ENCODE measurements at regions not wholly inside any gene's neighbourhood (a gene's known extent, or its start where the extent isn't known, plus 50 kb on each side); places are given as distances from the start of the nearest gene placed in this dataset.
"Not testable (repeated sequence)": the region's sequence is repeated elsewhere in the genome, so short reads cannot be mapped to it uniquely, and the experiment has no call there.

DNA sequence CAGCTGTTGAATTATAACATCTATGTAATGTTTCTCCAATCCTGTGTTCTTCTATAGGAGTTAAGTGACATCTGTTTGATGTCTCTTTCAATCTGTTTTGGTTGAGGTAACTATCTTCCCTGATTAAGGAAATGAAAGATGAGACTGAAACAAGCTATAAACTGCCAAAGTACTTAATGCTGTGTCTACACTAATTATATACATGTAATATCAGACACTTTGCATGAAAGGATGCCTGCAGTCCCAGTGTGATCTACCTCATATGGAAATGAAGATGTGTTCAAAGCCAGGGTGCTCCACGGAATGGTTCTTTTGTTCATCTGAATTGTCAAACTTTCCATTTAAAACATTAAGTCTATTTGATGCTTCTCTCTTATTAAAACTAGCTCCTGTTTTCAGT lies 958.3 kb downstream of the GALC start:
- Histone ChIP-seq H3K27ac (no peak overlapping the region), H3K9ac (no peak overlapping the region), H3K4me1 (no peaks in the 10 kb centered on the region), H3K4me2 (no peak overlapping the region), H4K20me1 (ENCODE audit: low read depth) (no peaks in the 10 kb centered on the region), H3K79me2 (ENCODE audit: low read depth) (no peaks in the 10 kb centered on the region), H3K27me3 (no peaks in the 10 kb centered on the region), H3K4me3 (no peak overlapping the region), H2AFZ (replicated peaks) (no peak overlapping the region), H3F3A (ENCODE audit: low read depth) (no peaks in the 10 kb centered on the region), H3K36me3 (no peaks in the 10 kb centered on the region), H3K9me3 (ENCODE audit: low read depth) (no peaks in the 10 kb centered on the region)
- no peak overlapping the region for H3K4me3 Mint-ChIP-seq
- H3K27ac Mint-ChIP-seq, result no peak overlapping the region
- no peak for TF ChIP-seq EZH2phosphoT487 (IDR thresholded peaks at IDR 0.05)
- no peak for TF ChIP-seq EZH2 (IDR thresholded peaks at IDR 0.05)
- no peaks in the 10 kb centered on the region for H3K4me1 Mint-ChIP-seq
- DNase-seq (ENCODE audit: low spot score), result no peak
- H3K27me3 Mint-ChIP-seq (ENCODE audit: insufficient read depth, low read depth), result peaks cover 2% of the 10 kb centered on the region
- H3K9me3 Mint-ChIP-seq, result no peaks in the 10 kb centered on the region
- no peaks in the 10 kb centered on the region for H3K36me3 Mint-ChIP-seq

- no peak overlapping the region for H3K4me3 Mint-ChIP-seq
Observed at GRCh38 chr14:87030197-87030596, 962.8 kb downstream of the GALC start.

DNA sequence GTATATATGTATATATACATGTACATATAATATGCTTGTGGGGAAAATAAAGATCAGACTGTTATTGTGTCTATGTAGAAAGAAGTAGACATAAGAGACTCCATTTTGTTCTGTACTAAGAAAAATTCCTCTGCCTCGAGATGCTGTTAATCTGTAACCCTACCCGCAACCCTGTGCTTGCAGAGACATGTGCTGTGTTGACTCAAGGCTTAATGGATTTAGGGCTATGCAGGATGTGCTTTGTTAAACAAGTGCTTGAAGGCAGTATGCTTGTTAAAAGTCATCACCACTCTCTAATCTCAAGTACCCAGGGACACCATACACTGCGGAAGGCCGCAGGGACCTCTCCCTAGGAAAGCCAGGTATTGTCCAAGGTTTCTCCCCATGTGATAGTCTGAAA lies 972.9 kb downstream of the GALC start:
- not testable (repeated sequence) for H4K20me1 ChIP-seq (ENCODE audit: low read depth); H3K9ac ChIP-seq; H3K27ac ChIP-seq; H3K4me3 ChIP-seq; DNase-seq (ENCODE audit: low spot score); H3K9me3 ChIP-seq (ENCODE audit: low read depth); H3K4me2 ChIP-seq; H3K9me3 Mint-ChIP-seq; H3F3A ChIP-seq (ENCODE audit: low read depth); H3K27me3 ChIP-seq; H2AFZ ChIP-seq (replicated peaks); H3K4me3 Mint-ChIP-seq; H3K36me3 Mint-ChIP-seq; H3K27me3 Mint-ChIP-seq (ENCODE audit: insufficient read depth, low read depth); H3K79me2 ChIP-seq (ENCODE audit: low read depth); H3K36me3 ChIP-seq; H3K27ac Mint-ChIP-seq; H3K4me1 Mint-ChIP-seq
- peaks cover 14% of the 10 kb centered on the region for H3K4me1 ChIP-seq

More at GRCh38 chr14:87030197-87030596, 962.8 kb downstream of the GALC start:
- Histone ChIP-seq H3K36me3 (no peaks in the 10 kb centered on the region), H4K20me1 (ENCODE audit: low read depth) (no peaks in the 10 kb centered on the region), H3K79me2 (ENCODE audit: low read depth) (no peaks in the 10 kb centered on the region), H3K27me3 (no peaks in the 10 kb centered on the region), H3K9me3 (ENCODE audit: low read depth) (no peaks in the 10 kb centered on the region), H2AFZ (replicated peaks) (no peak overlapping the region), H3K4me2 (no peak overlapping the region), H3K4me3 (no peak overlapping the region), H3F3A (ENCODE audit: low read depth) (no peaks in the 10 kb centered on the region), H3K9ac (no peak overlapping the region), H3K27ac (no peak overlapping the region), H3K4me1 (no peaks in the 10 kb centered on the region)
- H3K27ac Mint-ChIP-seq, result no peak overlapping the region
- no peaks in the 10 kb centered on the region for H3K4me1 Mint-ChIP-seq
- TF ChIP-seq, protein P1, sequence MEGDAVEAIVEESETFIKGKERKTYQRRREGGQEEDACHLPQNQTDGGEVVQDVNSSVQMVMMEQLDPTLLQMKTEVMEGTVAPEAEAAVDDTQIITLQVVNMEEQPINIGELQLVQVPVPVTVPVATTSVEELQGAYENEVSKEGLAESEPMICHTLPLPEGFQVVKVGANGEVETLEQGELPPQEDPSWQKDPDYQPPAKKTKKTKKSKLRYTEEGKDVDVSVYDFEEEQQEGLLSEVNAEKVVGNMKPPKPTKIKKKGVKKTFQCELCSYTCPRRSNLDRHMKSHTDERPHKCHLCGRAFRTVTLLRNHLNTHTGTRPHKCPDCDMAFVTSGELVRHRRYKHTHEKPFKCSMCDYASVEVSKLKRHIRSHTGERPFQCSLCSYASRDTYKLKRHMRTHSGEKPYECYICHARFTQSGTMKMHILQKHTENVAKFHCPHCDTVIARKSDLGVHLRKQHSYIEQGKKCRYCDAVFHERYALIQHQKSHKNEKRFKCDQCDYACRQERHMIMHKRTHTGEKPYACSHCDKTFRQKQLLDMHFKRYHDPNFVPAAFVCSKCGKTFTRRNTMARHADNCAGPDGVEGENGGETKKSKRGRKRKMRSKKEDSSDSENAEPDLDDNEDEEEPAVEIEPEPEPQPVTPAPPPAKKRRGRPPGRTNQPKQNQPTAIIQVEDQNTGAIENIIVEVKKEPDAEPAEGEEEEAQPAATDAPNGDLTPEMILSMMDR (IDR thresholded peaks at IDR 0.05), result no peak
- TF ChIP-seq EZH2phosphoT487 (IDR thresholded peaks at IDR 0.05), result no peak
- no peak for TF ChIP-seq EZH2 (IDR thresholded peaks at IDR 0.05)
- H3K36me3 Mint-ChIP-seq, result no peaks in the 10 kb centered on the region
- DNase-seq (ENCODE audit: low spot score), result no peak
- no peaks in the 10 kb centered on the region for H3K9me3 Mint-ChIP-seq
- peaks cover 2% of the 10 kb centered on the region for H3K27me3 Mint-ChIP-seq (ENCODE audit: insufficient read depth, low read depth)

GRCh38 chr14:87018294-87018693 lies 974.7 kb downstream of the GALC start:
- Histone ChIP-seq H2AFZ (replicated peaks) (no peak overlapping the region), H3K4me3 (no peak overlapping the region), H3F3A (ENCODE audit: low read depth) (no peaks in the 10 kb centered on the region), H3K9me3 (ENCODE audit: low read depth) (no peaks in the 10 kb centered on the region), H3K27me3 (no peaks in the 10 kb centered on the region), H3K27ac (no peak overlapping the region), H3K79me2 (ENCODE audit: low read depth) (no peaks in the 10 kb centered on the region), H4K20me1 (ENCODE audit: low read depth) (no peaks in the 10 kb centered on the region), H3K4me2 (no peak overlapping the region), H3K36me3 (no peaks in the 10 kb centered on the region), H3K4me1 (peaks cover 14% of the 10 kb centered on the region), H3K9ac (no peak overlapping the region)
- TF ChIP-seq EZH2phosphoT487 (IDR thresholded peaks at IDR 0.05) (no peak), EZH2 (IDR thresholded peaks at IDR 0.05) (no peak)
- TF ChIP-seq, protein P1 (IDR thresholded peaks at IDR 0.05), result no peak
- no peaks in the 10 kb centered on the region for H3K36me3 Mint-ChIP-seq
- H3K27me3 Mint-ChIP-seq (ENCODE audit: insufficient read depth, low read depth), result peaks cover 9% of the 10 kb centered on the region
- peaks cover 10% of the 10 kb centered on the region for H3K9me3 Mint-ChIP-seq
- H3K4me3 Mint-ChIP-seq, result no peak overlapping the region
- H3K4me1 Mint-ChIP-seq, result peaks cover 5% of the 10 kb centered on the region
- H3K27ac Mint-ChIP-seq, result no peak overlapping the region
- no peak for DNase-seq (ENCODE audit: low spot score)

All from neural progenitor cell (in vitro differentiated cells).